Parathyroid adenoma (tissue), 2 donors: ENCODE measurements at regions not wholly inside any gene's neighbourhood (a gene's known extent, or its start where the extent isn't known, plus 50 kb on each side); places are given as distances from the start of the nearest gene placed in this dataset.

Experiments
- H2AFZ ChIP-seq: fragments of 300-600 bp; sonication (generic); one replicate; pipeline ENCODE4 v1.7.0; 2017; ENCODE audit warnings: antibody characterized with exemption, mild to moderate bottlenecking
- H3K27ac ChIP-seq: fragments of 300-600 bp; sonication (generic); one replicate; pipeline ENCODE4 v1.7.0; 2017
- H3K27me3 ChIP-seq: fragments of 300-600 bp; sonication (generic); one replicate; pipeline ENCODE4 v1.7.0; 2017; ENCODE audit warnings: low read length; ENCODE audit not compliant: control insufficient read depth, insufficient read depth
- H3K36me3 ChIP-seq: fragments of 300-600 bp; sonication (generic); one replicate; pipeline ENCODE4 v1.7.0; 2017; ENCODE audit warnings: low read length; ENCODE audit not compliant: control insufficient read depth, insufficient read depth
- H3K4me1 ChIP-seq: fragments of 300-600 bp; sonication (generic); one replicate; pipeline ENCODE4 v1.7.0; 2017; ENCODE audit warnings: control low read depth
- H3K4me2 ChIP-seq: fragments of 300-600 bp; sonication (generic); one replicate; pipeline ENCODE4 v1.7.0; 2017; ENCODE audit warnings: low read length
- H3K4me3 ChIP-seq: fragments of 300-600 bp; sonication (generic); one replicate; pipeline ENCODE4 v1.7.0; 2017; ENCODE audit warnings: low read depth, low read length
- H3K79me2 ChIP-seq: fragments of 300-600 bp; sonication (generic); one replicate; pipeline ENCODE4 v1.7.0; 2017; ENCODE audit warnings: control low read depth
- H3K9ac ChIP-seq: fragments of 300-600 bp; sonication (generic); one replicate; pipeline ENCODE4 v1.7.0; 2017; ENCODE audit warnings: mild to moderate bottlenecking
- H3K9me3 ChIP-seq: fragments of 300-600 bp; sonication (generic); one replicate; pipeline ENCODE4 v1.7.0; 2017; ENCODE audit warnings: low read length; ENCODE audit not compliant: control insufficient read depth
- TF ChIP-seq, protein P1 (sequence below): fragments of 300-600 bp; sonication (generic); IDR thresholded peaks from one replicate; pipeline ENCODE4 v1.7.0; 2017; ENCODE audit warnings: antibody characterized with exemption, mild to moderate bottlenecking
- donor health status: primary hyperparathyroidism.

DNA sequence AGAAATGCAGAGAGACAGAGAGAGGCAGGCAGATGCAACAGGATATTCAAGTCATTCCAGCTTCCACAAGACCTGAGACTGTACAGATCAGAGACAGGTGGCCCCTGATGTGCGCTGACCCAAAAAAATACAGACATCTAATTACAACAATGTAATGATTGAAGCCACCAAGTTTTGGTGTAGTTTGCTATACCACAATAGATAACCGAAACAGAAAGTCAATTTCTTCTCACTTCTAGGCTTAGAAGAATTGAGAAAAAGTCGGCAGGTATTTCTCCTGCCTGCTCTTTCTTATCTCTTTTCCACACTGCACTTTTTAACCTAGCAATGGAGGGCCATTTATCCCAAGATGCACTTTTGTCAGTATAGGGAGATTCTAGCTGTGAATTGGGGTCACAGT lies 949.2 kb downstream of the CDH11 start:
- no peak overlapping the region for H3K27ac ChIP-seq
- no peaks in the 10 kb centered on the region for H3K27me3 ChIP-seq
- no peak overlapping the region for H3K4me3 ChIP-seq
- TF ChIP-seq, protein P1, sequence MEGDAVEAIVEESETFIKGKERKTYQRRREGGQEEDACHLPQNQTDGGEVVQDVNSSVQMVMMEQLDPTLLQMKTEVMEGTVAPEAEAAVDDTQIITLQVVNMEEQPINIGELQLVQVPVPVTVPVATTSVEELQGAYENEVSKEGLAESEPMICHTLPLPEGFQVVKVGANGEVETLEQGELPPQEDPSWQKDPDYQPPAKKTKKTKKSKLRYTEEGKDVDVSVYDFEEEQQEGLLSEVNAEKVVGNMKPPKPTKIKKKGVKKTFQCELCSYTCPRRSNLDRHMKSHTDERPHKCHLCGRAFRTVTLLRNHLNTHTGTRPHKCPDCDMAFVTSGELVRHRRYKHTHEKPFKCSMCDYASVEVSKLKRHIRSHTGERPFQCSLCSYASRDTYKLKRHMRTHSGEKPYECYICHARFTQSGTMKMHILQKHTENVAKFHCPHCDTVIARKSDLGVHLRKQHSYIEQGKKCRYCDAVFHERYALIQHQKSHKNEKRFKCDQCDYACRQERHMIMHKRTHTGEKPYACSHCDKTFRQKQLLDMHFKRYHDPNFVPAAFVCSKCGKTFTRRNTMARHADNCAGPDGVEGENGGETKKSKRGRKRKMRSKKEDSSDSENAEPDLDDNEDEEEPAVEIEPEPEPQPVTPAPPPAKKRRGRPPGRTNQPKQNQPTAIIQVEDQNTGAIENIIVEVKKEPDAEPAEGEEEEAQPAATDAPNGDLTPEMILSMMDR = no peak
- no peak overlapping the region for H3K4me2 ChIP-seq
- no peaks in the 10 kb centered on the region for H3K9me3 ChIP-seq
- H3K36me3 ChIP-seq = no peaks in the 10 kb centered on the region
- H2AFZ ChIP-seq = no peak overlapping the region
- H3K9ac ChIP-seq = no peak overlapping the region
- no peaks in the 10 kb centered on the region for H3K79me2 ChIP-seq
- H3K4me1 ChIP-seq = no peaks in the 10 kb centered on the region

DNA sequence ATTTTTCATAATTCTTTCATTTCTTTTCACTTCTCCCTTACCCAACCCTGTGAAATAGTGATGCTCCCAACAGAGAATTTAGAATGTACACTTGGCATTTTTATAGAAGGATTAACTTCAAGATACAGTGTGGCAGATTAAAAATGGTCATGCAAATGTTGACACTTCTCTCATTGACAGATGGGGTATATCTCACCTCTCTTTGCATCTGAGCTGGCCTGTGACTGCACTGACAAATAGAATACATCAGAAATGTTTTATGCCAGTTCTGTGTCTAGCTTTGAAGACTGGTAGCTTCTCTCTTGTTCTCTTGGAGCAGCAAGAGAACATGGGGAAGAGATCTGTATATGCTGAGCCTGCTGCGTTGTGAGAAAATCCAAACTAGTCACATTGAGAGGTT lies 949.6 kb downstream of the CDH11 start:
- no peak overlapping the region for H3K27ac ChIP-seq
- H3K4me2 ChIP-seq = no peak overlapping the region
- H3K79me2 ChIP-seq = no peaks in the 10 kb centered on the region
- no peak overlapping the region for H3K9ac ChIP-seq
- H3K27me3 ChIP-seq = no peaks in the 10 kb centered on the region
- H3K9me3 ChIP-seq = no peaks in the 10 kb centered on the region
- H2AFZ ChIP-seq = no peak overlapping the region
- H3K36me3 ChIP-seq = no peaks in the 10 kb centered on the region
- no peaks in the 10 kb centered on the region for H3K4me1 ChIP-seq
- TF ChIP-seq, protein P1 = no peak
- no peak overlapping the region for H3K4me3 ChIP-seq

DNA sequence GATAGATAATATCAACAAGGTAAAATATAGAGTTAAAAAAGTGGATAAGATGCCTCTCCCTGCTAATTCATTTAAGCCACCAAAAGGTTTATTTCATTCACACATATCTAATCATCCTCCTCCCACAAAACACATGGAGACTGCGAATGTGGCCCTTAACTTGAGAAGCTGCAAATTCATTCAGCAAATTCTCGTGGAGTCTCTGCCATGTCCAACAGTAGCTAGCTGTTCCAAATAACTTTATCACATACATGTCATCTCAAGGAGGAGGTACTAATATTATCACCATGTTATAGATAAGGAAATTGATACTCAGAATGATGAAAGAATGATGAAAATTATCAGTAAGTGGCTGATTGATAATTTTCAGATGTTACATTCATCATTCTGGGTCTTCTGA lies 950.2 kb downstream of the CDH11 start:
- Histone ChIP-seq H3K36me3 (no peaks in the 10 kb centered on the region), H3K4me3 (no peak overlapping the region), H3K9ac (no peak overlapping the region), H3K9me3 (no peaks in the 10 kb centered on the region), H3K4me1 (no peaks in the 10 kb centered on the region), H2AFZ (no peak overlapping the region), H3K27me3 (no peaks in the 10 kb centered on the region), H3K27ac (no peak overlapping the region), H3K79me2 (no peaks in the 10 kb centered on the region), H3K4me2 (no peak overlapping the region)
- TF ChIP-seq, protein P1 = no peak

DNA sequence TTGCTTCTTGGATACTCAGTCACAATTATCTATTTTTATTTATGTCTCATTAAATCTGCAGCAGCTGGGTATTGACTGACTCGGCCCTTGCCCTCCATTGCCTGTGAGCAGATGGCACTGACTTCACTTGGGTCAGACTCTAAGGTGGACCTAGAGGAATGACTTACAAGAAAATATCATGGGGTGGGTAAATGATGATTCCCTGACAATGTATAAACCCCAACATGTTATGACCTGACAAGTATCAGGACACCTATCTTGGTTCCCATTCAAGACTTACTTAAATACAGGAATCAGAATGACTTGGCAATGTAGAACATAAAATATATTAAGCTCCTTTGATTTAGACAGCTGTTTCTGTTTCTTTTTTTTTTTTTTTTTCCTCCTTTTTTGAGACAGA lies 953.5 kb downstream of the CDH11 start:
- Histone ChIP-seq H3K27me3 (no peaks in the 10 kb centered on the region), H2AFZ (no peak overlapping the region)

DNA sequence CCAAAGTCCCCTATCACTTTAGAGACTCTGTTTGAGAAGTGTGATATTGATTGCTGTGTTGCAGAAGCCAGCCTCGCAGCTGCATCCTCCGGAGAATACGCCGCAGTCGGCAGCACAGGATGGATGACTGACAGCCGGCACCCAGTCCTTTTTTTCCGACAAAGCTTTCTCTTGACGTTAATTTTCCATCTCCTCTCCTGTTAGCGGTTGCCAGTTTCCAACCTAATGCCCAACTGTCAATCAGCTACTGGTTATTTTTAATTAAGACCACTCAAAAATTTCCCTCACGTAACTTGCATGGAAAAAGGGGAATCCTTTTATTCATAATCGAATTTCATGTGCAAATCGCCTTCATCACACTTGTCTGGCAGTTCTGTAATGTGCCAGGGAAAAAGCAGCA lies 953.9 kb downstream of the CDH11 start:
- no peak overlapping the region for H2AFZ ChIP-seq
- H3K9me3 ChIP-seq = no peaks in the 10 kb centered on the region
- H3K36me3 ChIP-seq = no peaks in the 10 kb centered on the region
- no peak overlapping the region for H3K4me3 ChIP-seq
- H3K4me2 ChIP-seq = no peak overlapping the region
- TF ChIP-seq, protein P1 = no peak
- H3K27ac ChIP-seq = no peak overlapping the region
- H3K27me3 ChIP-seq = no peaks in the 10 kb centered on the region
- no peak overlapping the region for H3K9ac ChIP-seq
- H3K79me2 ChIP-seq = no peaks in the 10 kb centered on the region
- H3K4me1 ChIP-seq = no peaks in the 10 kb centered on the region

More for the DNA sequence above, 953.5 kb downstream of the CDH11 start:
- Histone ChIP-seq H3K4me2 (no peak overlapping the region), H3K4me3 (no peak overlapping the region), H3K4me1 (no peaks in the 10 kb centered on the region), H3K9me3 (no peaks in the 10 kb centered on the region), H3K27ac (no peak overlapping the region), H3K36me3 (no peaks in the 10 kb centered on the region), H3K79me2 (no peaks in the 10 kb centered on the region), H3K9ac (no peak overlapping the region)
- TF ChIP-seq, protein P1 = no peak
